H54 (cell line): ENCODE measurements at regions not wholly inside any gene's neighbourhood (a gene's known extent, or its start where the extent isn't known, plus 50 kb on each side); places are given as distances from the start of the nearest gene placed in this dataset.
A peak's percentile ranks its signal among the peaks of the same experiment; 100 is the strongest.
"Not testable (repeated sequence)": the region's sequence is repeated elsewhere in the genome, so short reads cannot be mapped to it uniquely, and the experiment has no call there.

ENCODE experiments used
- DNase-seq: peaks from one replicate; pipeline ENCODE4 v3.0.0; 2011; ENCODE audit warnings: low spot score, mixed read lengths; ENCODE audit not compliant: insufficient read length
- FAIRE-seq: peaks from 3 replicates; lab custom pipeline; 2011; peaks lifted over from hg19 to GRCh38; lab: Jason Lieb, UNC
- POLR2A ChIP-seq: IDR thresholded peaks from 2 replicates; pipeline ENCODE4 v1.6.1; 2011; ENCODE audit warnings: low read depth, mild to moderate bottlenecking, low read length

- DNase-seq, result no peak
- FAIRE-seq, result no peak
- TF ChIP-seq POLR2A, result no peak
Observed at GRCh38 chr6:14383393-14384174, 266.0 kb downstream of the CD83 start.

GRCh38 chr6:14384175-14384949, 266.8 kb downstream of the CD83 start:
- no peak for DNase-seq
- FAIRE-seq, result no peak
- no peak for TF ChIP-seq POLR2A

GRCh38 chr6:14386263-14386662, 268.7 kb downstream of the CD83 start:
- no peak for TF ChIP-seq POLR2A
- FAIRE-seq (no peak), DNase-seq (no peak)

GRCh38 chr6:14386668-14387067, 269.1 kb downstream of the CD83 start:
- no peak for TF ChIP-seq POLR2A
- FAIRE-seq (no peak), DNase-seq (no peak)

GRCh38 chr6:14388371-14388770, 270.8 kb downstream of the CD83 start:
- no peak for DNase-seq
- FAIRE-seq, result no peak

GRCh38 chr6:14389776-14390175, 272.2 kb downstream of the CD83 start:
- FAIRE-seq, DNase-seq: not testable (repeated sequence)

More at GRCh38 chr6:14388371-14388770, 270.8 kb downstream of the CD83 start:
- no peak for TF ChIP-seq POLR2A

GRCh38 chr6:14390805-14391204, 273.2 kb downstream of the CD83 start:
- no peak for FAIRE-seq
- TF ChIP-seq POLR2A, result no peak
- no peak for DNase-seq

- no peak for TF ChIP-seq POLR2A
- FAIRE-seq (no peak), DNase-seq (no peak)
Observed at GRCh38 chr6:14393910-14394309, 276.3 kb downstream of the CD83 start.

GRCh38 chr6:14396392-14396791, 278.8 kb downstream of the CD83 start:
- FAIRE-seq, result no peak
- no peak for DNase-seq
- TF ChIP-seq POLR2A, result no peak

GRCh38 chr6:14396826-14397517, 279.4 kb downstream of the CD83 start:
- peak; percentile 79 for DNase-seq
- no peak for TF ChIP-seq POLR2A

GRCh38 chr6:14397518-14397901, 279.9 kb downstream of the CD83 start:
- FAIRE-seq, result no peak
- no peak for TF ChIP-seq POLR2A
- no peak for DNase-seq

More at GRCh38 chr6:14396826-14397517, 279.4 kb downstream of the CD83 start:
- peak; percentile 77 for FAIRE-seq

GRCh38 chr6:14398953-14399352, 281.4 kb downstream of the CD83 start:
- TF ChIP-seq POLR2A, result no peak
- DNase-seq (no peak), FAIRE-seq (no peak)

GRCh38 chr6:14399635-14400034, 282.1 kb downstream of the CD83 start:
- no peak for FAIRE-seq
- no peak for TF ChIP-seq POLR2A

GRCh38 chr6:14401246-14401645, 283.7 kb downstream of the CD83 start:
- DNase-seq (no peak), FAIRE-seq (no peak)
- TF ChIP-seq POLR2A, result no peak

More at GRCh38 chr6:14399635-14400034, 282.1 kb downstream of the CD83 start:
- DNase-seq, result no peak
